HG03575 (cell line): ENCODE measurements at regions not wholly inside any gene's neighbourhood (a gene's known extent, or its start where the extent isn't known, plus 50 kb on each side); places are given as distances from the start of the nearest gene placed in this dataset.
"Not testable (repeated sequence)": the region's sequence is repeated elsewhere in the genome, so short reads cannot be mapped to it uniquely, and the experiment has no call there.

Source experiments
- ATAC-seq: cut with Tn5 transposase; IDR thresholded peaks from one replicate; pipeline ENCODE4 v1.9.1; 2021; ENCODE audit not compliant: unreplicated experiment, insufficient number of reproducible peaks, low FRiP score; ENCODE audit errors: extremely low read depth

GRCh38 chr4:174037049-174037448 is 246.4 kb downstream of the FBXO8 start:
- ATAC-seq: no peak

GRCh38 chr4:174036576-174036975 is 246.9 kb downstream of the FBXO8 start:
- no peak for ATAC-seq

- no peak for ATAC-seq
These were observed 247.4 kb downstream of the FBXO8 start for GRCh38 chr4:174036111-174036510.

GRCh38 chr4:174023641-174024040 is 259.8 kb downstream of the FBXO8 start:
- ATAC-seq: no peak

GRCh38 chr4:174018236-174018635 is 265.2 kb downstream of the FBXO8 start:
- no peak for ATAC-seq

- no peak for ATAC-seq
These were observed 267.2 kb downstream of the FBXO8 start for GRCh38 chr4:174016251-174016650.

GRCh38 chr4:174012886-174013259 is 270.6 kb downstream of the FBXO8 start:
- ATAC-seq: no peak

- no peak for ATAC-seq
These were observed 271.2 kb downstream of the FBXO8 start for GRCh38 chr4:174012135-174012885.

- no peak for ATAC-seq
These were observed 272.9 kb downstream of the FBXO8 start for GRCh38 chr4:174010547-174010946.

- ATAC-seq: no peak
These were observed 273.6 kb downstream of the FBXO8 start for GRCh38 chr4:174009686-174010451.

- ATAC-seq: no peak
These were observed 278.0 kb downstream of the FBXO8 start for GRCh38 chr4:174005422-174005821.

- no peak for ATAC-seq
These were observed 284.9 kb downstream of the FBXO8 start for GRCh38 chr4:173998471-173999144.

- not testable (repeated sequence) for ATAC-seq
These were observed 287.7 kb downstream of the FBXO8 start for GRCh38 chr4:173995779-173996178.

- ATAC-seq: no peak
These were observed 291.7 kb downstream of the FBXO8 start for GRCh38 chr4:173991814-173992213.

- no peak for ATAC-seq
These were observed 292.2 kb downstream of the FBXO8 start for GRCh38 chr4:173991316-173991715.

GRCh38 chr4:173990869-173991210 is 292.6 kb downstream of the FBXO8 start:
- no peak for ATAC-seq

GRCh38 chr4:173990126-173990868 is 293.2 kb downstream of the FBXO8 start:
- no peak for ATAC-seq

- not testable (repeated sequence) for ATAC-seq
These were observed 319.9 kb downstream of the FBXO8 start for GRCh38 chr4:173963523-173963922.

GRCh38 chr4:173960398-173960797 is 323.1 kb downstream of the FBXO8 start:
- no peak for ATAC-seq
